HepG2 (cell line): ENCODE measurements at regions not wholly inside any gene's neighbourhood (a gene's known extent, or its start where the extent isn't known, plus 50 kb on each side); places are given as distances from the start of the nearest gene placed in this dataset.

Experiments
- ARHGAP35 ChIP-seq: sonication (generic); formaldehyde crosslinking; IDR thresholded peaks from 2 replicates; pipeline ENCODE4 v1.9.0; 2022; ENCODE audit warnings: mild to moderate bottlenecking, inconsistent platforms, moderate library complexity, missing genetic modification reagents, borderline replicate concordance
- CREB1 ChIP-seq, 2 experiments: fragments of 450-650 bp in 1 of 2; IDR thresholded peaks; 2 replicates each; pipeline ENCODE4 v1.6.1; 2016 to 2017; ENCODE audit warnings: control low read depth in 1 of 2, mild to moderate bottlenecking in 1 of 2, missing compliant biosample characterization in 1 of 2, missing genetic modification characterization in 1 of 2
- FOXJ3 ChIP-seq: sonication (generic); formaldehyde crosslinking; IDR thresholded peaks from 2 replicates; pipeline ENCODE4 v1.4.0; 2020; ENCODE audit warnings: missing genetic modification reagents, mild to moderate bottlenecking, borderline replicate concordance
- FOXM1 ChIP-seq: sonication (generic); formaldehyde crosslinking; IDR thresholded peaks from 2 replicates; pipeline ENCODE4 v1.5.0; 2020; ENCODE audit warnings: missing genetic modification reagents
- FOXP1 ChIP-seq, 2 experiments: fragments of 450-650 bp in 1 of 2; IDR thresholded peaks; 2 replicates each; pipeline ENCODE4 v1.6.1; 2017 to 2018; ENCODE audit warnings: antibody characterized with exemption in 1 of 2
- ISL2 ChIP-seq: sonication (generic); formaldehyde crosslinking; IDR thresholded peaks from 2 replicates; pipeline ENCODE4 v1.5.0; 2020; ENCODE audit warnings: missing genetic modification reagents
- ISX ChIP-seq: sonication (generic); formaldehyde crosslinking; conservative IDR thresholded peaks from 2 replicates; pipeline ENCODE4 v1.5.0; 2020; ENCODE audit warnings: missing genetic modification reagents
- JUNB ChIP-seq: sonication (generic); formaldehyde crosslinking; IDR thresholded peaks from 2 replicates; pipeline ENCODE4 v1.8.0; 2022; ENCODE audit warnings: missing genetic modification reagents, mild to moderate bottlenecking, borderline replicate concordance
- NCOA2 ChIP-seq: sonication (generic); formaldehyde crosslinking; IDR thresholded peaks from 2 replicates; pipeline ENCODE4 v1.8.0; 2022; ENCODE audit warnings: inconsistent platforms
- NCOR1 ChIP-seq: fragments of 200-600 bp; sonication (generic); IDR thresholded peaks from 2 replicates; pipeline ENCODE4 v1.7.0; 2017; ENCODE audit warnings: antibody characterized with exemption, low read length, borderline replicate concordance
- NR2F1 ChIP-seq, 2 experiments: fragments of 450-650 bp in 1 of 2; formaldehyde crosslinking in 1 of 2; IDR thresholded peaks; 2 replicates each; pipeline versions ENCODE4 v1.5.0 to v1.6.1; 2016 to 2020; ENCODE audit warnings: mild to moderate bottlenecking in 1 of 2, missing compliant biosample characterization in 1 of 2, missing genetic modification reagents in 1 of 2, moderate library complexity in 1 of 2
- NR2F6 ChIP-seq, 2 experiments: IDR thresholded peaks; 2 replicates each; pipeline ENCODE4 v1.6.1; 2016; ENCODE audit warnings: antibody characterized with exemption in 1 of 2, mild to moderate bottlenecking in 1 of 2
- PTBP1 ChIP-seq: fragments of 200-400 bp; formaldehyde crosslinking; IDR thresholded peaks from 2 replicates; pipeline ENCODE4 v1.6.1; 2018; ENCODE audit warnings: low read length, low read depth; ENCODE audit not compliant: poor library complexity, severe bottlenecking
- RARA ChIP-seq: IDR thresholded peaks from 2 replicates; pipeline ENCODE4 v1.6.1; 2016; ENCODE audit warnings: missing genetic modification reagents, missing compliant biosample characterization
- RBM22 ChIP-seq: fragments of 200-400 bp; formaldehyde crosslinking; optimal IDR thresholded peaks from 2 replicates; pipeline ENCODE3; 2017; ENCODE audit warnings: mild to moderate bottlenecking, low read length, moderate library complexity
- RFX3 ChIP-seq: IDR thresholded peaks from 2 replicates; pipeline ENCODE4 v1.6.1; 2016; ENCODE audit warnings: missing biosample characterization, missing genetic modification reagents
- THRA ChIP-seq: sonication (generic); formaldehyde crosslinking; IDR thresholded peaks from 2 replicates; pipeline ENCODE4 v1.4.0; 2020; ENCODE audit warnings: missing genetic modification reagents, borderline replicate concordance
- ZFP1 ChIP-seq: IDR thresholded peaks from 2 replicates; pipeline ENCODE4 v1.6.1; 2016
- ZKSCAN5 ChIP-seq: sonication (generic); formaldehyde crosslinking; IDR thresholded peaks from 2 replicates; pipeline ENCODE4 v1.5.1; 2020; ENCODE audit warnings: mild to moderate bottlenecking, missing genetic modification reagents
- ZNF253 ChIP-seq: sonication (generic); formaldehyde crosslinking; IDR thresholded peaks from 2 replicates; pipeline ENCODE4 v1.8.0; 2022; ENCODE audit warnings: mild to moderate bottlenecking, missing genetic modification reagents, borderline replicate concordance
- ZNF296 ChIP-seq: sonication (generic); formaldehyde crosslinking; conservative IDR thresholded peaks from 2 replicates; pipeline ENCODE4 v1.5.0; 2020; ENCODE audit warnings: mild to moderate bottlenecking, missing genetic modification reagents
- ZNF382 ChIP-seq: sonication (generic); formaldehyde crosslinking; IDR thresholded peaks from 2 replicates; pipeline ENCODE4 v1.5.0; 2020; ENCODE audit warnings: missing genetic modification reagents, mild to moderate bottlenecking, borderline replicate concordance
- ZNF446 ChIP-seq: sonication (generic); formaldehyde crosslinking; IDR thresholded peaks from 2 replicates; pipeline ENCODE4 v1.5.0; 2020; ENCODE audit warnings: mild to moderate bottlenecking, missing genetic modification reagents
- ZNF616 ChIP-seq: sonication (generic); formaldehyde crosslinking; IDR thresholded peaks from 2 replicates; pipeline ENCODE4 v1.5.0; 2020; ENCODE audit warnings: low read depth, mild to moderate bottlenecking, missing genetic modification reagents
- ZNF772 ChIP-seq: sonication (generic); formaldehyde crosslinking; IDR thresholded peaks from 2 replicates; pipeline ENCODE4 v1.5.0; 2020; ENCODE audit warnings: mild to moderate bottlenecking, missing genetic modification reagents
- ZNF788 ChIP-seq: sonication (generic); formaldehyde crosslinking; IDR thresholded peaks from 2 replicates; pipeline ENCODE4 v1.5.0; 2020; ENCODE audit warnings: mild to moderate bottlenecking, missing genetic modification reagents, borderline replicate concordance
- ZNF800 ChIP-seq: sonication (generic); formaldehyde crosslinking; IDR thresholded peaks from 2 replicates; pipeline ENCODE4 v1.4.0; 2020; ENCODE audit warnings: missing genetic modification reagents
- TF ChIP-seq, protein P1 (sequence below): sonication (generic); formaldehyde crosslinking; IDR thresholded peaks from 2 replicates; pipeline ENCODE4 v1.4.0; 2020; ENCODE audit warnings: low read depth, mild to moderate bottlenecking, missing genetic modification reagents

- TF ChIP-seq ZNF772 (CRISPR knock-in tag) (no peak), THRA (CRISPR knock-in tag) (peak; percentile 94; the same call in 1 of the 2 replicates), ISX (CRISPR knock-in tag) (no peak), ZNF253 (CRISPR knock-in tag) (no peak), ZNF296 (CRISPR knock-in tag) (no peak), ZNF788 (CRISPR knock-in tag) (no peak), NCOR1 (peak; percentile 54; the same call in 1 of the 2 replicates), NR2F1 (CRISPR knock-in tag; IDR thresholded peaks at IDR 0.05) (no peak), PTBP1 (no peak), ISL2 (CRISPR knock-in tag) (peak; percentile 93), ZFP1 (CRISPR knock-in tag) (no peak), ZNF616 (CRISPR knock-in tag) (no peak), RARA (CRISPR knock-in tag) (peak; percentile 42), FOXJ3 (CRISPR knock-in tag) (peak; percentile 61; the same call in 1 of the 2 replicates), RFX3 (CRISPR knock-in tag) (no peak), ZNF446 (CRISPR knock-in tag) (no peak), CREB1 (IDR thresholded peaks at IDR 0.05) (no peak), CREB1 (CRISPR knock-in tag; IDR thresholded peaks at IDR 0.05) (0 out of 2 replicates have a peak, but pooled peaks have one; percentile 42), ZNF382 (no peak), NR2F6 (IDR thresholded peaks at IDR 0.05) (peak; percentile 94), NR2F6 (CRISPR knock-in tag; IDR thresholded peaks at IDR 0.05) (peak; percentile 67), RBM22 (no peak), ZNF800 (CRISPR knock-in tag) (no peak), FOXM1 (CRISPR knock-in tag) (no peak), JUNB (CRISPR knock-in tag) (no peak), ARHGAP35 (CRISPR knock-in tag) (no peak), ZKSCAN5 (CRISPR knock-in tag) (no peak), NCOA2 (CRISPR knock-in tag) (peak; percentile 95), FOXP1 (IDR thresholded peaks at IDR 0.05) (no peak), FOXP1 (CRISPR knock-in tag; IDR thresholded peaks at IDR 0.05) (peak; percentile 28; the same call in 1 of the 2 replicates)
- TF ChIP-seq, protein P1, sequence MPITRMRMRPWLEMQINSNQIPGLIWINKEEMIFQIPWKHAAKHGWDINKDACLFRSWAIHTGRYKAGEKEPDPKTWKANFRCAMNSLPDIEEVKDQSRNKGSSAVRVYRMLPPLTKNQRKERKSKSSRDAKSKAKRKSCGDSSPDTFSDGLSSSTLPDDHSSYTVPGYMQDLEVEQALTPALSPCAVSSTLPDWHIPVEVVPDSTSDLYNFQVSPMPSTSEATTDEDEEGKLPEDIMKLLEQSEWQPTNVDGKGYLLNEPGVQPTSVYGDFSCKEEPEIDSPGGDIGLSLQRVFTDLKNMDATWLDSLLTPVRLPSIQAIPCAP (CRISPR knock-in tag), result no peak
These were observed 67.6 kb upstream of the ZCCHC2 start (continued) for GRCh38 chr18:62455222-62455621.
